ENCODE measurements at regions not wholly inside any gene's neighbourhood (a gene's known extent, or its start where the extent isn't known, plus 50 kb on each side); places are given as distances from the start of the nearest gene placed in this dataset.

- TF ChIP-seq CTCF (IDR thresholded peaks at IDR 0.05) = no peak
- TF ChIP-seq POLR2A (IDR thresholded peaks at IDR 0.05) = no peak
Measured at GRCh38 chr10:61192042-61192441, 248.1 kb upstream of the RHOBTB1 start.
